ENCODE measurements at regions not wholly inside any gene's neighbourhood (a gene's known extent, or its start where the extent isn't known, plus 50 kb on each side); places are given as distances from the start of the nearest gene placed in this dataset.

DNA sequence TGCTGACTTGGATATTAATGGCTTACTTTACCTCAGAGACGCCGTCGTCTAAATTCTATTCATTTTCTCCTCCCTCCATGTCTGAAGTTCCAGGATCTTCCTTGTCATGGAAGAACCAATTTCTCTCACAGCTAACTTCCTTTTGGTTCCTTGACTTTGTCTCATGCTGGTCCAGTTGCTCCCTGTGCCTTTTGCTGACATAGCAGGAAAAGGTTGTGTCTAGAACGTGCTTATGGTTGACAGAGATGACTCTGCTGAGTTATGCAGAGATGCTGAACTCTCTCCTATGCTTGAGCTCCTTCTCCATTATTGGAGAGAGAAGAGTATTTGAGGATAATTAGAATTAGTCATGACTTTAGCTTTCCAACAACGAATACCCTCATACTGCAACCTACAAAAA lies 1338.9 kb downstream of the MAT2B start:
- no peak overlapping the region for H3K9ac ChIP-seq (ENCODE audit: insufficient read depth, low read depth, low read length)
- BruUV-seq (replicated peaks), result no TSS peak
- no peaks in the 10 kb centered on the region for H3K36me3 ChIP-seq (replicated peaks in 1 of 2; ENCODE audit: control insufficient read depth in 1 of 2, insufficient read depth in 2 of 2, low read length in 2 of 2)
- H3K4me2 ChIP-seq (ENCODE audit: low read depth, low read length), result no peak overlapping the region
- H3K79me2 ChIP-seq (ENCODE audit: insufficient read depth, low read length), result no peaks in the 10 kb centered on the region
- H4K20me1 ChIP-seq (ENCODE audit: insufficient read depth, low read length), result no peaks in the 10 kb centered on the region
- no peak for ATAC-seq
- POLR2A ChIA-PET, result no interaction called here
- TF ChIP-seq, protein P1, sequence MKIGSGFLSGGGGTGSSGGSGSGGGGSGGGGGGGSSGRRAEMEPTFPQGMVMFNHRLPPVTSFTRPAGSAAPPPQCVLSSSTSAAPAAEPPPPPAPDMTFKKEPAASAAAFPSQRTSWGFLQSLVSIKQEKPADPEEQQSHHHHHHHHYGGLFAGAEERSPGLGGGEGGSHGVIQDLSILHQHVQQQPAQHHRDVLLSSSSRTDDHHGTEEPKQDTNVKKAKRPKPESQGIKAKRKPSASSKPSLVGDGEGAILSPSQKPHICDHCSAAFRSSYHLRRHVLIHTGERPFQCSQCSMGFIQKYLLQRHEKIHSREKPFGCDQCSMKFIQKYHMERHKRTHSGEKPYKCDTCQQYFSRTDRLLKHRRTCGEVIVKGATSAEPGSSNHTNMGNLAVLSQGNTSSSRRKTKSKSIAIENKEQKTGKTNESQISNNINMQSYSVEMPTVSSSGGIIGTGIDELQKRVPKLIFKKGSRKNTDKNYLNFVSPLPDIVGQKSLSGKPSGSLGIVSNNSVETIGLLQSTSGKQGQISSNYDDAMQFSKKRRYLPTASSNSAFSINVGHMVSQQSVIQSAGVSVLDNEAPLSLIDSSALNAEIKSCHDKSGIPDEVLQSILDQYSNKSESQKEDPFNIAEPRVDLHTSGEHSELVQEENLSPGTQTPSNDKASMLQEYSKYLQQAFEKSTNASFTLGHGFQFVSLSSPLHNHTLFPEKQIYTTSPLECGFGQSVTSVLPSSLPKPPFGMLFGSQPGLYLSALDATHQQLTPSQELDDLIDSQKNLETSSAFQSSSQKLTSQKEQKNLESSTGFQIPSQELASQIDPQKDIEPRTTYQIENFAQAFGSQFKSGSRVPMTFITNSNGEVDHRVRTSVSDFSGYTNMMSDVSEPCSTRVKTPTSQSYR (CRISPR knock-in tag; IDR thresholded peaks at IDR 0.05; ENCODE audit: borderline replicate concordance), result no peak
- TF ChIP-seq MAFK (conservative IDR thresholded peaks at IDR 0.05 in 1 of 2, IDR thresholded peaks at IDR 0.05 in 1 of 2; ENCODE audit: low read length in 2 of 2) (peak; percentile 52 to 83; a peak in 3 of 4 replicates), ZNF510 (CRISPR knock-in tag; IDR thresholded peaks at IDR 0.05; ENCODE audit: low read depth) (no peak), ZNF20 (CRISPR knock-in tag; IDR thresholded peaks at IDR 0.05) (no peak), HDAC1 (CRISPR knock-in tag; IDR thresholded peaks at IDR 0.05) (no peak), AHR (CRISPR knock-in tag; IDR thresholded peaks at IDR 0.05) (no peak), MAFF (IDR thresholded peaks at IDR 0.05; ENCODE audit: low read depth, low read length) (peak; percentile 69), ZBTB3 (CRISPR knock-in tag; IDR thresholded peaks at IDR 0.05; ENCODE audit: borderline replicate concordance, low read depth) (no peak)
- TF ChIP-seq, protein P2, sequence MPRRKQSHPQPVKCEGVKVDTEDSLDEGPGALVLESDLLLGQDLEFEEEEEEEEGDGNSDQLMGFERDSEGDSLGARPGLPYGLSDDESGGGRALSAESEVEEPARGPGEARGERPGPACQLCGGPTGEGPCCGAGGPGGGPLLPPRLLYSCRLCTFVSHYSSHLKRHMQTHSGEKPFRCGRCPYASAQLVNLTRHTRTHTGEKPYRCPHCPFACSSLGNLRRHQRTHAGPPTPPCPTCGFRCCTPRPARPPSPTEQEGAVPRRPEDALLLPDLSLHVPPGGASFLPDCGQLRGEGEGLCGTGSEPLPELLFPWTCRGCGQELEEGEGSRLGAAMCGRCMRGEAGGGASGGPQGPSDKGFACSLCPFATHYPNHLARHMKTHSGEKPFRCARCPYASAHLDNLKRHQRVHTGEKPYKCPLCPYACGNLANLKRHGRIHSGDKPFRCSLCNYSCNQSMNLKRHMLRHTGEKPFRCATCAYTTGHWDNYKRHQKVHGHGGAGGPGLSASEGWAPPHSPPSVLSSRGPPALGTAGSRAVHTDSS (CRISPR knock-in tag; conservative IDR thresholded peaks at IDR 0.05), result no peak
- TF ChIP-seq, protein P3, sequence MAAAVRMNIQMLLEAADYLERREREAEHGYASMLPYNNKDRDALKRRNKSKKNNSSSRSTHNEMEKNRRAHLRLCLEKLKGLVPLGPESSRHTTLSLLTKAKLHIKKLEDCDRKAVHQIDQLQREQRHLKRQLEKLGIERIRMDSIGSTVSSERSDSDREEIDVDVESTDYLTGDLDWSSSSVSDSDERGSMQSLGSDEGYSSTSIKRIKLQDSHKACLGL (CRISPR knock-in tag; IDR thresholded peaks at IDR 0.05), result no peak
- no peaks in the 10 kb centered on the region for H3K4me1 ChIP-seq (ENCODE audit: insufficient read depth, low read length)
- no peak overlapping the region for H3K27ac ChIP-seq (ENCODE audit: extremely low read length, insufficient read depth, low read length)
- intact Hi-C loops (cut with micrococcal nuclease; ENCODE audit: unreplicated experiment), result no loop called here
- H3K9me3 ChIP-seq (ENCODE audit: low read length), result peaks cover 73% of the 10 kb centered on the region
- in situ Hi-C loops (cut with HindIII; ENCODE audit: extremely low pct_ligation_motif_present, low pct_unique_long_range_greater_than_20kb), result no loop called here
- no peak for FAIRE-seq
- CTCF ChIA-PET (ENCODE audit: low intra/inter-chr PET ratio, low total read pairs), result no interaction called here
- no peak overlapping the region for H2AFZ ChIP-seq (ENCODE audit: low read length)
- no peaks in the 10 kb centered on the region for H3K27me3 ChIP-seq (ENCODE audit: control insufficient read depth in 1 of 2, insufficient read depth in 2 of 2, low read length in 2 of 2)
- H3K4me3 ChIP-seq (replicated peaks in 1 of 3; ENCODE audit: insufficient read depth in 1 of 3, low read depth in 2 of 3, low read length in 3 of 3), result no peak overlapping the region
- no peak for DNase-seq (ENCODE audit: low spot score)
- 0% methylated on average over 5 of the region's 5 CpGs for WGBS (ENCODE audit: low lambda C conversion rate)
